H1 (cell line): ENCODE measurements at regions not wholly inside any gene's neighbourhood (a gene's known extent, or its start where the extent isn't known, plus 50 kb on each side); places are given as distances from the start of the nearest gene placed in this dataset.

Experiments
- CTCF ChIA-PET: fragments of 300-600 bp; sonication (Branson Sonifier 250); formaldehyde crosslinking; loops from one replicate; lab custom pipeline; 2021; ENCODE audit not compliant: partially characterized antibody; lab: Charles Lee
- POLR2A ChIA-PET: fragments of 300-600 bp; sonication (Branson Sonifier 250); formaldehyde crosslinking; loops from one replicate; lab custom pipeline; 2021; ENCODE audit warnings: inconsistent platforms; ENCODE audit not compliant: partially characterized antibody; lab: Charles Lee
- DNase-seq, 2 experiments: peaks; one replicate each; pipeline versions ENCODE4 v3.0.0 to v3.0.0-alpha.2; 2010 to 2022; ENCODE audit warnings: low spot score in 2 of 2, low read depth in 1 of 2, mixed read lengths in 1 of 2
- FAIRE-seq: peaks from 2 replicates; lab custom pipeline; 2011; peaks lifted over from hg19 to GRCh38; lab: Jason Lieb, UNC
- H2AFZ ChIP-seq: 2 replicates; pipeline ENCODE4 v1.8.1; 2012; ENCODE audit warnings: low read length, inconsistent platforms
- H2AK5ac ChIP-seq: 2 replicates; pipeline ENCODE4 v1.6.1; 2013; ENCODE audit warnings: low read depth, low read length
- H2BK120ac ChIP-seq: replicated peaks from 2 replicates; pipeline ENCODE3; 2013; ENCODE audit warnings: low read depth, low read length, inconsistent platforms
- H2BK12ac ChIP-seq: 2 replicates; pipeline ENCODE4 v1.6.1; 2013; ENCODE audit warnings: low read depth, low read length
- H2BK15ac ChIP-seq: 2 replicates; pipeline ENCODE4 v1.6.1; 2013; ENCODE audit warnings: low read length
- H2BK20ac ChIP-seq: 2 replicates; pipeline ENCODE4 v1.6.1; 2013; ENCODE audit warnings: low read length
- H2BK5ac ChIP-seq: 2 replicates; pipeline ENCODE4 v1.6.1; 2013; ENCODE audit warnings: low read depth, low read length
- H3K14ac ChIP-seq: 2 replicates; pipeline ENCODE4 v1.6.1; 2013; ENCODE audit warnings: inconsistent platforms; ENCODE audit not compliant: insufficient read length
- H3K18ac ChIP-seq: 2 replicates; pipeline ENCODE4 v1.6.1; 2013; ENCODE audit warnings: low read length; ENCODE audit errors: extremely low read depth
- H3K23ac ChIP-seq: 2 replicates; pipeline ENCODE4 v1.6.1; 2013; ENCODE audit warnings: inconsistent platforms; ENCODE audit not compliant: insufficient read length
- H3K23me2 ChIP-seq: 2 replicates; pipeline ENCODE4 v1.6.1; 2013; ENCODE audit warnings: low read depth, low read length
- H3K27ac ChIP-seq: 2 replicates; pipeline ENCODE4 v1.6.1; 2011; ENCODE audit warnings: low read depth, low read length, inconsistent platforms
- H3K27me3 ChIP-seq, 4 experiments: replicated peaks in 1 of 4; 1 replicate in 1 of 4; 2 replicates in 3 of 4; pipeline versions ENCODE4 v1.6.1 to v1.8.1; 2011 to 2013; ENCODE audit warnings: low read length in 3 of 4, mild to moderate bottlenecking in 3 of 4, inconsistent platforms in 2 of 4, mixed read lengths in 2 of 4, moderate library complexity in 1 of 4; ENCODE audit not compliant: control insufficient read depth in 3 of 4, insufficient read depth in 3 of 4; ENCODE audit errors: extremely low read depth in 1 of 4
- H3K36me3 ChIP-seq, 4 experiments: 2 replicates each; pipeline versions ENCODE4 v1.6.1 to v1.8.1; 2011 to 2013; ENCODE audit warnings: mild to moderate bottlenecking in 4 of 4, low read length in 3 of 4, moderate library complexity in 2 of 4, control low read depth in 1 of 4, inconsistent platforms in 1 of 4; ENCODE audit not compliant: insufficient read depth in 4 of 4, control insufficient read depth in 2 of 4
- H3K4ac ChIP-seq: replicated peaks from 2 replicates; pipeline ENCODE3; 2013; ENCODE audit warnings: low read length, low read depth, mixed read lengths, inconsistent platforms; ENCODE audit not compliant: insufficient read length
- H3K4me1 ChIP-seq, 4 experiments: replicated peaks in 1 of 4; 1 replicate in 1 of 4; 2 replicates in 3 of 4; pipeline versions ENCODE4 v1.6.1 to v1.8.1; 2011 to 2013; ENCODE audit warnings: low read length in 3 of 4, inconsistent platforms in 2 of 4, mixed read lengths in 1 of 4; ENCODE audit not compliant: insufficient read depth in 4 of 4, control insufficient read depth in 3 of 4
- H3K4me2 ChIP-seq, 2 experiments: 2 replicates each; pipeline versions ENCODE4 v1.6.1 to v1.8.1; 2011 to 2013; ENCODE audit warnings: low read depth in 2 of 2, low read length in 2 of 2, control low read depth in 1 of 2, inconsistent platforms in 1 of 2, mild to moderate bottlenecking in 1 of 2; ENCODE audit not compliant: insufficient read depth in 1 of 2
- H3K4me3 ChIP-seq, 4 experiments: fragments of 200-600, 300-600 bp in 1 of 4; sonication (generic), shearing (Covaris generic), sonication (Bioruptor Twin) in 1 of 4; 2 replicates each; pipeline versions ENCODE4 v1.5.1 to v1.8.1; 2011 to 2016; ENCODE audit warnings: low read length in 4 of 4, low read depth in 3 of 4, control low read depth in 2 of 4, inconsistent platforms in 2 of 4, mild to moderate bottlenecking in 2 of 4, mixed read lengths in 1 of 4, moderate library complexity in 1 of 4; ENCODE audit not compliant: insufficient read depth in 2 of 4; ENCODE audit errors: extremely low read depth in 1 of 4
- H3K56ac ChIP-seq: replicated peaks from 2 replicates; pipeline ENCODE3; 2013; ENCODE audit warnings: low read depth, mild to moderate bottlenecking, mixed read lengths, low read length, inconsistent platforms; ENCODE audit not compliant: insufficient read length
- H3K79me1 ChIP-seq: 2 replicates; pipeline ENCODE4 v1.6.1; 2013; ENCODE audit warnings: low read depth, low read length, control low read depth
- H3K79me2 ChIP-seq, 2 experiments: 2 replicates each; pipeline versions ENCODE4 v1.6.1 to v1.8.1; 2012 to 2013; ENCODE audit warnings: low read length in 2 of 2, mild to moderate bottlenecking in 2 of 2, inconsistent platforms in 1 of 2; ENCODE audit not compliant: insufficient read depth in 2 of 2, control insufficient read depth in 1 of 2
- H3K9ac ChIP-seq, 4 experiments: replicated peaks in 1 of 4; 1 replicate in 1 of 4; 2 replicates in 3 of 4; pipeline versions ENCODE4 v1.6.1 to v1.8.1; 2011 to 2013; ENCODE audit warnings: low read depth in 3 of 4, low read length in 3 of 4, control low read depth in 2 of 4, mild to moderate bottlenecking in 2 of 4, moderate library complexity in 2 of 4, inconsistent platforms in 1 of 4; ENCODE audit errors: extremely low read depth in 1 of 4
- H3K9me3 ChIP-seq, 2 experiments: 2 replicates each; pipeline versions ENCODE4 v1.6.1 to v1.8.1; 2012 to 2013; ENCODE audit warnings: mild to moderate bottlenecking in 2 of 2, moderate library complexity in 2 of 2, control low read depth in 1 of 2, inconsistent platforms in 1 of 2, low read depth in 1 of 2, low read length in 1 of 2, mixed read lengths in 1 of 2; ENCODE audit not compliant: insufficient read depth in 2 of 2
- H4K20me1 ChIP-seq, 2 experiments: replicated peaks in 1 of 2; 2 replicates each; pipeline versions ENCODE3 to v1.8.1; 2011 to 2013; ENCODE audit warnings: inconsistent platforms in 2 of 2, low read length in 2 of 2, mild to moderate bottlenecking in 1 of 2; ENCODE audit not compliant: insufficient read depth in 2 of 2, control insufficient read depth in 1 of 2
- H4K5ac ChIP-seq: 2 replicates; pipeline ENCODE4 v1.6.1; 2013; ENCODE audit warnings: low read length, low read depth, mixed read lengths, inconsistent platforms; ENCODE audit not compliant: insufficient read length
- H4K8ac ChIP-seq: 2 replicates; pipeline ENCODE4 v1.8.0; 2013; ENCODE audit warnings: mild to moderate bottlenecking, moderate library complexity, low read length, inconsistent platforms; ENCODE audit not compliant: insufficient read depth; ENCODE audit errors: extremely low read depth
- H4K91ac ChIP-seq: replicated peaks from 2 replicates; pipeline ENCODE3; 2013; ENCODE audit warnings: low read length, mixed read lengths, inconsistent platforms; ENCODE audit not compliant: insufficient read length
- ATF2 ChIP-seq: IDR thresholded peaks from 2 replicates; pipeline ENCODE4 v1.6.1; 2012; ENCODE audit warnings: low read length, inconsistent platforms
- CREB1 ChIP-seq: IDR thresholded peaks from 2 replicates; pipeline ENCODE4 v1.6.1; 2012; ENCODE audit warnings: inconsistent platforms
- CTBP2 ChIP-seq: IDR thresholded peaks from 2 replicates; pipeline ENCODE4 v1.7.0; 2011; ENCODE audit warnings: borderline replicate concordance, mild to moderate bottlenecking, moderate library complexity, mixed read lengths, low read length; ENCODE audit not compliant: insufficient read depth, insufficient read length
- CTCF ChIP-seq, 3 experiments: IDR thresholded peaks; 1 replicate in 2 of 3; 2 replicates in 1 of 3; pipeline versions ENCODE4 v1.5.1 to v1.6.1; 2011; ENCODE audit warnings: low read length in 3 of 3, mild to moderate bottlenecking in 3 of 3, inconsistent platforms in 2 of 3, low read depth in 1 of 3, moderate library complexity in 1 of 3; ENCODE audit not compliant: insufficient read depth in 1 of 3; ENCODE audit errors: control extremely low read depth in 1 of 3
- NANOG ChIP-seq: IDR thresholded peaks from 2 replicates; pipeline ENCODE4 v1.6.1; 2011; ENCODE audit warnings: low read length, low read depth, mild to moderate bottlenecking, inconsistent platforms; ENCODE audit not compliant: insufficient read depth, poor library complexity, severe bottlenecking
- POLR2A ChIP-seq, 2 experiments: IDR thresholded peaks; 1 replicate in 1 of 2; 2 replicates in 1 of 2; pipeline ENCODE4 v1.6.1; 2011; ENCODE audit warnings: low read depth in 2 of 2, low read length in 2 of 2, mild to moderate bottlenecking in 2 of 2; ENCODE audit errors: control extremely low read depth in 1 of 2
- SAP30 ChIP-seq: fragments of 300-600 bp; sonication (generic); IDR thresholded peaks from 2 replicates; pipeline ENCODE4 v1.7.1; 2012; ENCODE audit warnings: low read length, moderate library complexity, mild to moderate bottlenecking, inconsistent platforms; ENCODE audit not compliant: insufficient read depth, insufficient replicate concordance
- SP4 ChIP-seq: IDR thresholded peaks from 2 replicates; pipeline ENCODE4 v1.6.1; 2012; ENCODE audit warnings: low read length, inconsistent platforms
- SRF ChIP-seq: IDR thresholded peaks from 2 replicates; pipeline ENCODE4 v1.6.1; 2011; ENCODE audit warnings: mild to moderate bottlenecking, low read depth, low read length, moderate library complexity
- TAF1 ChIP-seq: IDR thresholded peaks from 2 replicates; pipeline ENCODE4 v1.6.1; 2011; ENCODE audit warnings: mild to moderate bottlenecking, low read depth, low read length
- TEAD4 ChIP-seq: IDR thresholded peaks from 2 replicates; pipeline ENCODE4 v1.6.1; 2012; ENCODE audit warnings: low read depth, low read length, inconsistent platforms, mixed read lengths
- WGBS, 2 experiments: shearing (Covaris generic) in 1 of 2; methylation state at CpG; one replicate each; pipeline versions ENCODE4 v1.1.6 to v1.1.7; 2013 to 2015; ENCODE audit warnings: low lambda C conversion rate in 2 of 2, mixed read lengths in 2 of 2, inconsistent platforms in 1 of 2, low coverage in 1 of 2, missing lambda C conversion rate in 1 of 2; ENCODE audit not compliant: insufficient replicate concordance in 2 of 2, insufficient coverage in 1 of 2, insufficient read length in 1 of 2; ENCODE audit errors: extremely low coverage in 1 of 2, missing lambda C conversion rate in 1 of 2; 5-methylcytosine and 5-hydroxymethylcytosine counted together

- Histone ChIP-seq H2AFZ (no peak overlapping the region), H3K4me2 (no peak overlapping the region), H3K56ac (no peak overlapping the region), H3K23ac (no peak overlapping the region), H4K91ac (no peak overlapping the region), H4K8ac (no peak overlapping the region), H3K9me3 (no peaks in the 10 kb centered on the region), H3K9ac (no peak overlapping the region), H3K79me1 (no peaks in the 10 kb centered on the region), H3K4me1 (no peaks in the 10 kb centered on the region), H4K20me1 (no peaks in the 10 kb centered on the region), H3K14ac (no peak overlapping the region), H2BK12ac (no peak overlapping the region), H3K79me2 (no peaks in the 10 kb centered on the region), H3K36me3 (no peaks in the 10 kb centered on the region), H3K23me2 (no peaks in the 10 kb centered on the region), H2BK20ac (no peak overlapping the region), H3K18ac (no peak overlapping the region), H2BK120ac (no peak overlapping the region), H2BK15ac (no peak overlapping the region), H3K27me3 (no peaks in the 10 kb centered on the region), H4K5ac (no peak overlapping the region), H2AK5ac (no peak overlapping the region), H3K27ac (no peak overlapping the region), H3K4me3 (no peak overlapping the region), H2BK5ac (no peak overlapping the region), H3K4ac (no peak overlapping the region)
- no peak for FAIRE-seq
- CTCF ChIA-PET = interaction anchor here (1.5 kb wide), 1 partner anchor 28 kb away, joined by 3 read pairs; no protein-coding TSS in a partner anchor
- 95% methylated on average over 8 of the region's 8 CpGs; no CpG with 5 or more reads in 1 of the 2 experiments for WGBS, 2 experiments
- POLR2A ChIA-PET = no interaction called here
- DNase-seq = no peak
- TF ChIP-seq CTBP2 (no peak), ATF2 (no peak), POLR2A (IDR thresholded peaks at IDR 0.05; ENCODE audit: control extremely low read depth in 1 of 2, low read depth in 2 of 2, low read length in 2 of 2) (no peak), TAF1 (no peak), SP4 (no peak), SRF (no peak), CREB1 (no peak), TEAD4 (no peak), CTCF (IDR thresholded peaks at IDR 0.05; ENCODE audit: control extremely low read depth in 1 of 3, insufficient read depth in 1 of 3, low read depth in 1 of 3, low read length in 3 of 3) (no peak), SAP30 (no peak), NANOG (no peak)
These were observed 577.5 kb downstream of the GLRX3 start for GRCh38 chr10:130713731-130714130.
